Activated B cell treated with CpG ODN at 0.5 μM for 24 hours (primary cell): ENCODE measurements at regions not wholly inside any gene's neighbourhood (a gene's known extent, or its start where the extent isn't known, plus 50 kb on each side); places are given as distances from the start of the nearest gene placed in this dataset.

ENCODE experiments used
- ATAC-seq: fragments of 200-7000 bp; cut with Tn5 transposase; one replicate; pipeline ENCODE4 v1.10.0; 2021; ENCODE audit warnings: low read depth, mild to moderate bottlenecking, moderate library complexity
- CTCF ChIA-PET: fragments of 350-600 bp; sonication (Branson Sonifier 250); formaldehyde crosslinking; loops from one replicate; lab custom pipeline; 2021; ENCODE audit warnings: antibody characterized with exemption; lab: Charles Lee
- POLR2A ChIA-PET: fragments of 350-600 bp; sonication (Branson Sonifier 250); formaldehyde crosslinking; loops from one replicate; lab custom pipeline; 2021; ENCODE audit warnings: antibody characterized with exemption; lab: Charles Lee
- DNase-seq: peaks from one replicate; pipeline ENCODE4 v3.0.0; 2022
- H3K27ac Mint-ChIP-seq: one replicate; pipeline ENCODE4 v1.8.0; 2020; ENCODE audit warnings: mixed read lengths
- H3K27me3 Mint-ChIP-seq: one replicate; pipeline ENCODE4 v1.8.0; 2021; ENCODE audit warnings: mixed read lengths
- H3K36me3 Mint-ChIP-seq: one replicate; pipeline ENCODE4 v1.8.0; 2021; ENCODE audit warnings: low read depth, mixed read lengths
- H3K4me1 Mint-ChIP-seq: one replicate; pipeline ENCODE4 v1.8.0; 2021; ENCODE audit warnings: mixed read lengths
- H3K4me3 Mint-ChIP-seq: one replicate; pipeline ENCODE4 v1.8.0; 2020; ENCODE audit warnings: mild to moderate bottlenecking, mixed read lengths
- H3K9me3 Mint-ChIP-seq: one replicate; pipeline ENCODE4 v1.8.0; 2020; ENCODE audit warnings: mixed read lengths
- CTCF ChIP-seq: fragments of 200-600 bp; IDR thresholded peaks from one replicate; pipeline ENCODE4 v1.8.0; 2022; ENCODE audit warnings: antibody characterized with exemption, mild to moderate bottlenecking
- intact Hi-C: fragments of 100-400 bp; cut with micrococcal nuclease; formaldehyde crosslinking; loops from one replicate; pipeline ENCODE4 v1.15.1; 2024

GRCh38 chr2:21924640-21925285 is 801.0 kb downstream of the TDRD15 start:
- Mint-ChIP-seq H3K4me1 (no peaks in the 10 kb centered on the region), H3K4me3 (no peak overlapping the region), H3K36me3 (no peaks in the 10 kb centered on the region), H3K9me3 (peaks cover 17% of the 10 kb centered on the region), H3K27me3 (no peaks in the 10 kb centered on the region), H3K27ac (no peak overlapping the region)
- ATAC-seq (no peak), DNase-seq (no peak)
- TF ChIP-seq CTCF = no peak
- ChIA-PET POLR2A (no interaction called here), CTCF (no interaction called here)
- intact Hi-C loops = no loop called here

GRCh38 chr2:21928292-21928691 is 804.5 kb downstream of the TDRD15 start:
- H3K27me3 Mint-ChIP-seq = no peaks in the 10 kb centered on the region
- ATAC-seq (no peak), DNase-seq (no peak)
- ChIA-PET CTCF (no interaction called here), POLR2A (no interaction called here)
- no peak for TF ChIP-seq CTCF
- H3K27ac Mint-ChIP-seq = no peak overlapping the region
- H3K4me1 Mint-ChIP-seq = no peaks in the 10 kb centered on the region
- peaks cover 17% of the 10 kb centered on the region for H3K9me3 Mint-ChIP-seq
- intact Hi-C loops = no loop called here
- no peak overlapping the region for H3K4me3 Mint-ChIP-seq
- H3K36me3 Mint-ChIP-seq = no peaks in the 10 kb centered on the region

- intact Hi-C loops = no loop called here
- no peaks in the 10 kb centered on the region for H3K27me3 Mint-ChIP-seq
- POLR2A ChIA-PET = no interaction called here
- H3K9me3 Mint-ChIP-seq = peaks cover 10% of the 10 kb centered on the region
- DNase-seq (no peak), ATAC-seq (no peak)
- TF ChIP-seq CTCF = no peak
- H3K4me1 Mint-ChIP-seq = no peaks in the 10 kb centered on the region
- CTCF ChIA-PET = no interaction called here
- no peaks in the 10 kb centered on the region for H3K36me3 Mint-ChIP-seq
- no peak overlapping the region for H3K4me3 Mint-ChIP-seq
- H3K27ac Mint-ChIP-seq = no peak overlapping the region
These were observed 806.5 kb downstream of the TDRD15 start for GRCh38 chr2:21930226-21930625.

GRCh38 chr2:21939967-21940366 is 816.2 kb downstream of the TDRD15 start:
- H3K4me1 Mint-ChIP-seq = no peaks in the 10 kb centered on the region
- no peak overlapping the region for H3K4me3 Mint-ChIP-seq
- H3K27me3 Mint-ChIP-seq = no peaks in the 10 kb centered on the region
- no peak overlapping the region for H3K27ac Mint-ChIP-seq
- POLR2A ChIA-PET = no interaction called here
- CTCF ChIA-PET = no interaction called here
- TF ChIP-seq CTCF = no peak
- no peaks in the 10 kb centered on the region for H3K9me3 Mint-ChIP-seq
- intact Hi-C loops = no loop called here
- no peak for ATAC-seq
- no peak for DNase-seq
- no peaks in the 10 kb centered on the region for H3K36me3 Mint-ChIP-seq

- CTCF ChIA-PET = no interaction called here
- POLR2A ChIA-PET = no interaction called here
These were observed 820.8 kb downstream of the TDRD15 start for GRCh38 chr2:21944536-21944935.

More at GRCh38 chr2:21944536-21944935, 820.8 kb downstream of the TDRD15 start:
- TF ChIP-seq CTCF = no peak
- Mint-ChIP-seq H3K27me3 (no peaks in the 10 kb centered on the region), H3K27ac (no peak overlapping the region), H3K36me3 (no peaks in the 10 kb centered on the region), H3K4me1 (no peaks in the 10 kb centered on the region), H3K4me3 (no peak overlapping the region), H3K9me3 (no peaks in the 10 kb centered on the region)
- intact Hi-C loops = no loop called here
- ATAC-seq (no peak), DNase-seq (no peak)
